B cell (primary cell): ENCODE measurements at regions not wholly inside any gene's neighbourhood (a gene's known extent, or its start where the extent isn't known, plus 50 kb on each side); places are given as distances from the start of the nearest gene placed in this dataset.

Experiments
- ATAC-seq: fragments of 200-7000 bp; cut with Tn5 transposase; one replicate; pipeline ENCODE4 v1.10.0; 2021; ENCODE audit warnings: low read depth, mild to moderate bottlenecking, moderate number of reproducible peaks, moderate library complexity
- CTCF ChIA-PET: fragments of 350-600 bp; sonication (Branson Sonifier 250); formaldehyde crosslinking; loops from one replicate; lab custom pipeline; 2021; ENCODE audit warnings: antibody characterized with exemption, inconsistent platforms; lab: Charles Lee
- POLR2A ChIA-PET: fragments of 350-600 bp; sonication (Branson Sonifier 250); formaldehyde crosslinking; loops from one replicate; lab custom pipeline; 2021; ENCODE audit warnings: antibody characterized with exemption; lab: Charles Lee
- DNase-seq: peaks from one replicate; pipeline ENCODE4 v3.0.0; 2013
- H2AFZ ChIP-seq: 2 replicates; pipeline ENCODE4 v1.6.1; 2012; ENCODE audit warnings: mild to moderate bottlenecking, low read depth, low read length; ENCODE audit not compliant: insufficient read depth, poor library complexity, severe bottlenecking
- H3K27ac ChIP-seq, 2 donors: 1 replicate in 1 of 2; 2 replicates in 1 of 2; pipeline ENCODE4 v1.5.1; 2012 to 2013; ENCODE audit warnings: low read length in 2 of 2, mild to moderate bottlenecking in 2 of 2, moderate library complexity in 1 of 2
- H3K27me3 ChIP-seq, 4 experiments: fragments of 200-600 bp in 1 of 4; sonication (generic) in 1 of 4; replicated peaks in 1 of 4; 1 replicate in 2 of 4; 2 replicates in 2 of 4; pipeline versions ENCODE4 v1.6.1 to v1.7.0; 2013 to 2016; ENCODE audit warnings: low read length in 3 of 4, mild to moderate bottlenecking in 2 of 4, mixed read lengths in 1 of 4, moderate library complexity in 1 of 4; ENCODE audit not compliant: insufficient read depth in 4 of 4, control insufficient read depth in 3 of 4; ENCODE audit errors: control extremely low read depth in 1 of 4
- H3K36me3 ChIP-seq, 2 experiments: replicated peaks in 1 of 2; 1 replicate in 1 of 2; 2 replicates in 1 of 2; pipeline versions ENCODE4 v1.6.1 to v1.7.1; 2013; ENCODE audit warnings: low read length in 1 of 2; ENCODE audit not compliant: insufficient read depth in 2 of 2, control insufficient read depth in 1 of 2; ENCODE audit errors: control extremely low read depth in 1 of 2, extremely low read depth in 1 of 2
- H3K4me1 ChIP-seq, 2 donors: fragments of 200-600 bp in 1 of 2; sonication (generic) in 1 of 2; 1 replicate in 1 of 2; 2 replicates in 1 of 2; pipeline versions ENCODE4 v1.5.1 to v1.6.1; 2013 to 2017; ENCODE audit warnings: low read length in 2 of 2; ENCODE audit not compliant: control insufficient read depth in 2 of 2, insufficient read depth in 2 of 2
- H3K4me2 ChIP-seq: replicated peaks from 2 replicates; pipeline ENCODE3; 2012; ENCODE audit warnings: mild to moderate bottlenecking, low read depth, low read length; ENCODE audit not compliant: poor library complexity, severe bottlenecking
- H3K4me3 ChIP-seq, 5 experiments: fragments of 200-600 bp in 1 of 5; sonication (generic) in 1 of 5; 1 replicate in 3 of 5; 2 replicates in 2 of 5; pipeline versions ENCODE4 v1.5.1 to v1.7.0; 2011 to 2016; ENCODE audit warnings: low read length in 4 of 5, mild to moderate bottlenecking in 4 of 5, low read depth in 2 of 5, control low read depth in 1 of 5, moderate library complexity in 1 of 5; ENCODE audit not compliant: insufficient read depth in 1 of 5; ENCODE audit errors: control extremely low read depth in 1 of 5, extremely low read depth in 1 of 5
- H3K79me2 ChIP-seq: fragments of 200-600 bp; sonication (generic); one replicate; pipeline ENCODE4 v1.6.0; 2016; ENCODE audit warnings: low read length; ENCODE audit not compliant: control insufficient read depth, insufficient read depth
- H3K9ac ChIP-seq: fragments of 200-600 bp; sonication (generic); 2 replicates; pipeline ENCODE4 v1.6.1; 2017; ENCODE audit warnings: mild to moderate bottlenecking, low read length, moderate library complexity
- H3K9me3 ChIP-seq, 3 donors: one replicate each; pipeline versions ENCODE4 v1.6.1 to v1.7.1; 2013; ENCODE audit warnings: low read length in 2 of 3; ENCODE audit not compliant: control insufficient read depth in 2 of 3, insufficient read depth in 1 of 3; ENCODE audit errors: control extremely low read depth in 1 of 3
- H4K20me1 ChIP-seq: 2 replicates; pipeline ENCODE4 v1.6.0; 2012; ENCODE audit warnings: mild to moderate bottlenecking, low read length; ENCODE audit not compliant: insufficient read depth, control insufficient read depth, poor library complexity, severe bottlenecking
- H3K27ac Mint-ChIP-seq: one replicate; pipeline ENCODE4 v1.8.0; 2021; ENCODE audit warnings: mixed read lengths
- H3K27me3 Mint-ChIP-seq: one replicate; pipeline ENCODE4 v1.8.0; 2021; ENCODE audit warnings: mixed read lengths
- H3K4me1 Mint-ChIP-seq: one replicate; pipeline ENCODE4 v1.8.0; 2021; ENCODE audit warnings: mixed read lengths
- H3K4me3 Mint-ChIP-seq: one replicate; pipeline ENCODE4 v1.8.0; 2021; ENCODE audit warnings: mixed read lengths
- H3K9me3 Mint-ChIP-seq: one replicate; pipeline ENCODE4 v1.8.0; 2022; ENCODE audit warnings: mixed read lengths; ENCODE audit not compliant: insufficient read depth
- EZH2 ChIP-seq: IDR thresholded peaks from 2 replicates; pipeline ENCODE4 v1.6.1; 2012; ENCODE audit warnings: borderline replicate concordance, low read depth, mild to moderate bottlenecking, moderate library complexity, low read length; ENCODE audit not compliant: insufficient read depth, poor library complexity, severe bottlenecking
- WGBS: methylation state at CpG from one replicate; pipeline ENCODE4 v1.1.5; 2013; ENCODE audit warnings: missing lambda C conversion rate; ENCODE audit not compliant: insufficient coverage; 5-methylcytosine and 5-hydroxymethylcytosine counted together
- intact Hi-C: fragments of 100-400 bp; cut with micrococcal nuclease; formaldehyde crosslinking; loops from one replicate; pipeline ENCODE4 v1.10.0; 2022
- TF ChIP-seq, protein P1 (sequence below): fragments of 200-600 bp; IDR thresholded peaks from one replicate; pipeline ENCODE4 v1.8.0; 2022; ENCODE audit warnings: antibody characterized with exemption, mild to moderate bottlenecking

DNA sequence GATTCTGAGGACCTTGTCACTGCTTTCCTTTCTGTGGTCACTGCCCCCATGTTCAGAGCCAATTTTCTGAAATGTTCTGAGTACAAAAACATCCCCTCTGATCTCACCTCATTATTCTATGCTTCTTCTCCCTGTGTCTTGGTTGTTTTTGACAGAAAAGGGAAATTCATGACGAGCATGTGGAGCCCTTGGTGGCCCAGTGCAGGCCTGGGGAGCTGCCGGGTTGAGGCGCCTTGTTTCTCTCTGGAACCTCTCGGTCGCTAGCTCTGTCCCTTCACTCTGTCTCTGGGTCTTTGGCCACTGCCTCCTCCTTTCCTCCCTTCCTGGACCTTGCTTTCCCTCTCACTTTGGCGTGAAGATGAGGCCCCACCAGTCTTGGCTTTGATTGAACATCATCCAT is 63.0 kb upstream of the THY1 start:
- DNase-seq (no peak), ATAC-seq (no peak)
- peaks cover 39% of the 10 kb centered on the region for H3K27me3 Mint-ChIP-seq
- H3K36me3 ChIP-seq = no peaks in the 10 kb centered on the region
- no peak overlapping the region for H3K27ac Mint-ChIP-seq
- H3K4me3 Mint-ChIP-seq = no peak overlapping the region
- no peaks in the 10 kb centered on the region for H3K79me2 ChIP-seq
- H3K4me1 Mint-ChIP-seq = peaks cover 3% of the 10 kb centered on the region
- H3K9me3 ChIP-seq = peaks cover 0 to 5% (median 0%) of the 10 kb centered on the region in 3 donors
- intact Hi-C loops = no loop called here
- TF ChIP-seq, protein P1, sequence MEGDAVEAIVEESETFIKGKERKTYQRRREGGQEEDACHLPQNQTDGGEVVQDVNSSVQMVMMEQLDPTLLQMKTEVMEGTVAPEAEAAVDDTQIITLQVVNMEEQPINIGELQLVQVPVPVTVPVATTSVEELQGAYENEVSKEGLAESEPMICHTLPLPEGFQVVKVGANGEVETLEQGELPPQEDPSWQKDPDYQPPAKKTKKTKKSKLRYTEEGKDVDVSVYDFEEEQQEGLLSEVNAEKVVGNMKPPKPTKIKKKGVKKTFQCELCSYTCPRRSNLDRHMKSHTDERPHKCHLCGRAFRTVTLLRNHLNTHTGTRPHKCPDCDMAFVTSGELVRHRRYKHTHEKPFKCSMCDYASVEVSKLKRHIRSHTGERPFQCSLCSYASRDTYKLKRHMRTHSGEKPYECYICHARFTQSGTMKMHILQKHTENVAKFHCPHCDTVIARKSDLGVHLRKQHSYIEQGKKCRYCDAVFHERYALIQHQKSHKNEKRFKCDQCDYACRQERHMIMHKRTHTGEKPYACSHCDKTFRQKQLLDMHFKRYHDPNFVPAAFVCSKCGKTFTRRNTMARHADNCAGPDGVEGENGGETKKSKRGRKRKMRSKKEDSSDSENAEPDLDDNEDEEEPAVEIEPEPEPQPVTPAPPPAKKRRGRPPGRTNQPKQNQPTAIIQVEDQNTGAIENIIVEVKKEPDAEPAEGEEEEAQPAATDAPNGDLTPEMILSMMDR = no peak
- TF ChIP-seq EZH2 = no peak
- no peaks in the 10 kb centered on the region for H4K20me1 ChIP-seq
- ChIA-PET CTCF (no interaction called here), POLR2A (no interaction called here)
- H3K9ac ChIP-seq = no peak overlapping the region
- H3K4me1 ChIP-seq = peaks cover 4 to 5% of the 10 kb centered on the region in 2 donors
- no peak overlapping the region for H3K4me3 ChIP-seq
- H3K27me3 ChIP-seq = peaks cover 0 to 11% (median 2%) of the 10 kb centered on the region in 4 experiments
- WGBS = no CpG with 5 or more reads among the region's 6 CpGs
- H3K4me2 ChIP-seq = no peak overlapping the region
- no peak overlapping the region for H3K27ac ChIP-seq
- no peaks in the 10 kb centered on the region for H3K9me3 Mint-ChIP-seq
- H2AFZ ChIP-seq = no peak overlapping the region

DNA sequence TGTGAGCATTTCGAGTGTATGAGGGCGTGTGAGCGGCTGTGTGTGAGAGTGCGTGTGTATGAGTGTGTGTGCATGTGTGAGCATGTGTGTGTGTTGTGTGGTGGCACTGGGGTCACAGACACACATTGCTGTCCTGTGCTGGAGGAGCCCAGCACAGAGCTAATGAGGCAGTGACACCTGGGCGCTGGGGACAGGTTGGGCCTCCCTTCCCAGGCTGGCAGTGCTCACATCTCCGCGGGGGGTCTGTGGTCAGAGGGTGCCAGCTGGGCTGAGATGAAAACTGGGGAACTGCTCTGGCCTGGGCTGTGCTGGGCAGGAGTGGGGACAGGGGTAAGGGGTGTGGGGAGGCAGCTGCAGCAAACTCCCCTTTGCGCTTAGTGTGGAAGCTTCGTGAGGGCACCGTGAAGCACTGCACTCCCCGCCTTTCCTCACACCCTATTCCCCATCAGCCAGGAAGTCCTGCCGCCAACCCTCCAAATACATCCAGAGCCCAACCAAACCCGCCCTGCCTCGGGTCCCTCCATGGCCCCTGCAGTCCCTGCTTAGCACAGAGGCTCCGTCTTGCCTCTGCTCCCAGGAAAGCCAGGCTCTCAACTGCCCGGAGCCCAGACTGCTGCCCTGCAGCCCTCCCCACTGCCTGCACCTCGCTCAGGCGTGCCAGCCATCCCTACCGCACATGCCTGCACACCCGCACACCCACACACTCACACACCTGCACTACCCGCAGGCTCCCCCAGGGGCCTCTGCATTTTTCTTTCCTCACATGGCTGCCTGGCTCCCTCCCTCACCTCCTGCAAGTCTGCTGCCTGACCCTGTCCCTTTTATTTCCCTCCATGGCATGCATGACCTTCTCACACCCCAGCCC is 62.0 kb upstream of the THY1 start:
- WGBS = 72% methylated on average over 19 of the region's 21 CpGs
- no peak overlapping the region for H3K9ac ChIP-seq
- H3K9me3 ChIP-seq = peaks cover 0 to 5% (median 0%) of the 10 kb centered on the region in 3 donors
- no peak overlapping the region for H3K27ac ChIP-seq
- intact Hi-C loops = no loop called here
- no peaks in the 10 kb centered on the region for H3K9me3 Mint-ChIP-seq
- ATAC-seq (no peak), DNase-seq (no peak)
- no peak overlapping the region for H3K27ac Mint-ChIP-seq
- no peak overlapping the region for H3K4me3 ChIP-seq
- no peak overlapping the region for H3K4me2 ChIP-seq
- H2AFZ ChIP-seq = no peak overlapping the region
- no peaks in the 10 kb centered on the region for H3K36me3 ChIP-seq
- H3K27me3 ChIP-seq = peaks cover 0 to 17% (median 2%) of the 10 kb centered on the region in 4 experiments
- H4K20me1 ChIP-seq = no peaks in the 10 kb centered on the region
- POLR2A ChIA-PET = no interaction called here
- no peak overlapping the region for H3K4me3 Mint-ChIP-seq
- H3K27me3 Mint-ChIP-seq = peaks cover 47% of the 10 kb centered on the region
- H3K4me1 ChIP-seq = peaks cover 4 to 5% of the 10 kb centered on the region in 2 donors
- no peaks in the 10 kb centered on the region for H3K79me2 ChIP-seq
- H3K4me1 Mint-ChIP-seq = peaks cover 3% of the 10 kb centered on the region
- CTCF ChIA-PET = no interaction called here
- TF ChIP-seq, protein P1 = no peak
- no peak for TF ChIP-seq EZH2
